GM04503 (cell line): ENCODE measurements at regions not wholly inside any gene's neighbourhood (a gene's known extent, or its start where the extent isn't known, plus 50 kb on each side); places are given as distances from the start of the nearest gene placed in this dataset.

Source experiments
- DNase-seq: peaks from one replicate; pipeline ENCODE4 v3.0.0-alpha.2; 2012; ENCODE audit warnings: low read depth

DNA sequence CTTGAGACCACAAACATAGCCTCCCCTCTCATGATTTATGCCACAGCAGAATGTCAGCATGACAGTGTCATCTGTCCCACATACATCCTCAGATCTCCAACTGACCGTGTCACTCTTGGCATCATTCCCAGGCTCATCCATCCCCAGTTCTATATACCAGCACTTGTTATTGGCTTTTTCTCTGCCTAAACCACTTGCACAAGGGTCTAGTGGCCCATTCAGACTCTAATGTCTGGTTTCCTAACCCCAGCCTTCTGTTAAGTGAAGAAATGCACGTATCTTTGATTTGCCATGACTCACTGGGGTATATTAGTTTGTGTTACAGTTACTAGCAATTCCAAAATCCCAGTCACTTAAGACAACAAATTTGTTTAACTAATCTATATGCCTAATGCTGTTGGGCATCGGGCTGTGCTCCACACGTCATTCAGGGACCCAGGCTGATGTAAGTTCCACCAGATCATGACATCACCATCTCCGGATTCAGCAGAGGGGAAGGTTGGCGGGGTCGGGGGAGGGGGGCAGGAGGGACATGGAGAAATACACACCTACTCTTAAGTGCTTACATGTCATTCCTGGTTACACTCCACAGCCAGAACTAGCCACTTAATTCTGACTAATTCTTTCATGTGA, 517.4 kb downstream of the BUD13 start:
- no peak for DNase-seq

- no peak for DNase-seq
These were observed 522.6 kb downstream of the BUD13 start for GRCh38 chr11:116250155-116250554.

DNA sequence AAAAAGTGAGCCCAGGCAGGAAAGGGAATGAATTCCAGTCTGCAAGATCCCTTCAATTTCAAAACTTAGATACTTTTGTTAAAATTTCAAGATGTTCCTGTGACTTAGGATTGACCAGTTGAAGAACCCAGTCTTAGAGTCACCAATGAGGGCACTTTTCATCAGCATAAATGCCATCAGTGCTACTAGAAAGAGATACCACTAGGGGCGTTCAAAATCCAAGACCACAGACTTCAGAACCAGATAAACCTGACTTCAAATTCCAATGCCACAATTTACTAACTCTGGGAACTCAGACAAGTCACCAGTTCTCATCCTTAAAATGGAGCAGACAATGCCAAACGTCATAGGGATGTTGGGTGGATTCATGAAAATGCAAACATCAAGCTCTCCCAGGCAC, 523.2 kb downstream of the BUD13 start:
- no peak for DNase-seq

GRCh38 chr11:116244889-116245288, 527.9 kb downstream of the BUD13 start:
- DNase-seq, result no peak

- no peak for DNase-seq
These were observed 528.3 kb downstream of the BUD13 start for GRCh38 chr11:116244439-116244838.

GRCh38 chr11:116243991-116244390, 528.8 kb downstream of the BUD13 start:
- no peak for DNase-seq

GRCh38 chr11:116242006-116242405, 530.8 kb downstream of the BUD13 start:
- no peak for DNase-seq

GRCh38 chr11:116240710-116241109, 532.1 kb downstream of the BUD13 start:
- no peak for DNase-seq

- DNase-seq, result no peak
These were observed 533.5 kb downstream of the BUD13 start for GRCh38 chr11:116239247-116239646.

DNA sequence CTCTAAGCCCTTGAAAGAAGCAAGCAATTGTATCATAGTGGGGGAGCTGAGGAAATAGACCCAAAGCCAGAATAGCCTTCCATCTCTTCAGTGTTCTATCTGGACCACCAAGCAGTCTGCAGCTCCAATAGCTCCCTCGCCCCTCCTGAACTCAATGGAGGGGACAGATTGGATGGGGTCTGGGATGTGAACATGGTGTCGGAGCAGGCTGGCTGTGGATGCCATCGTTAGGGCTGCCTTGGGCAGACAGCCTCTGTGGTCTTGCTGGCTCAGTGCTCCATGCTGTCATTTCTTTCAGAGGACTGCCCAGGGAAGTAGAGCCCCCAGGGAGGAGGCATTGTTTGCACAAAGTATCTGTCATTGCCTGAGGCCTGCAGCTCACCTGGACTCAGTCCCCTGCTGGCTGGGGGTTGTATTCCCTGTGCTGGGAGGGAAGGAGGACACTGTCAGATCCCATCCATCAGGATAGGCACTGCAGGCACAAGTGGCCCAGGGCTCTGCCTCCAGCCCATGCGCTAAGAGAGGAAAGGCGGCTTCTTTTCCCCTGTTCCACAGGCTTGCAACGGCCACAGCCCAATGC, 537.7 kb downstream of the BUD13 start:
- no peak for DNase-seq

- no peak for DNase-seq
These were observed 539.2 kb downstream of the BUD13 start for GRCh38 chr11:116233561-116233960.

DNA sequence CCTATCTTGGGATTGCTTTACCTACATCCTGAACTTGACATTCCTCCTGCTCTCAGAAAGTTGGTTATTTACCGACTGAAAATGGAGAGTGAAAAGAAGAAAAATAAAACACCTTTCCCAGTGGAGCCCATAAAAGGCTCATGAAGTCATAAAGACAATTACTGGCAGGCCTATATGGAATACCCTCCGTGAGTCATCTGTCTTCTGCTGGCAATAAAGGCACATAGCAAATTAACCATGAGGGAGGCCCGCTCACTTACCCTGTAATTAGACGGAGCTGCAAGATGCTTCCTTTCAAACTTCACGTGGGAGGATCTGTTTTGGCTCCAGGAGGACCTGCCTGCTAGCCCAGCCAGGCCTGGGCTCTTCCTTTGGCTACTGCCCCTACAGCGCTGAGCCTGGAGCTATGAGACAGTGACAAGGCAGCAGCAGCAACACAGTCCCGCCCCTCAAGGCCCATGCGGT, 540.4 kb downstream of the BUD13 start:
- no peak for DNase-seq

- DNase-seq, result no peak
These were observed 541.2 kb downstream of the BUD13 start for GRCh38 chr11:116231543-116231942.

DNA sequence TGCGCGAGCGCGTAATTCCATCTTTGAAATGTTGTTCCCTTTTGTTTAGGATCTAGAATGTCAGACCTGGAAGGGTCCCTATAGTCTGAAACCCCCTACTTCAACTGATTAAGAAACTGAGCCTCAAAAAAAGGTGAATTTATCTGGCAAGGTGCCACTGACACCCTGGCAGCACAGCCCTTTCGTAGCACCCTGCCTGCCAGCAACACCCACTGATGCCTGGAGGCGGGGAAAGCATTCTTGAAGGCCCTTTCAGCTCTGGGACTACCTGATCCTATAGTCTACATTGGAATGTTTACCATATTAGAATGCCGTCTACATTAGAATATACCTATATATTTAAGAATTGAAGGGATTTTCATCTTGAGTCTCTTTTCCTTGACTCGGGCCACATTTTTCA, 542.3 kb downstream of the BUD13 start:
- DNase-seq, result no peak

- DNase-seq, result no peak
These were observed 543.4 kb downstream of the BUD13 start for GRCh38 chr11:116229236-116229970.

GRCh38 chr11:116226731-116227130, 546.1 kb downstream of the BUD13 start:
- DNase-seq, result no peak

DNA sequence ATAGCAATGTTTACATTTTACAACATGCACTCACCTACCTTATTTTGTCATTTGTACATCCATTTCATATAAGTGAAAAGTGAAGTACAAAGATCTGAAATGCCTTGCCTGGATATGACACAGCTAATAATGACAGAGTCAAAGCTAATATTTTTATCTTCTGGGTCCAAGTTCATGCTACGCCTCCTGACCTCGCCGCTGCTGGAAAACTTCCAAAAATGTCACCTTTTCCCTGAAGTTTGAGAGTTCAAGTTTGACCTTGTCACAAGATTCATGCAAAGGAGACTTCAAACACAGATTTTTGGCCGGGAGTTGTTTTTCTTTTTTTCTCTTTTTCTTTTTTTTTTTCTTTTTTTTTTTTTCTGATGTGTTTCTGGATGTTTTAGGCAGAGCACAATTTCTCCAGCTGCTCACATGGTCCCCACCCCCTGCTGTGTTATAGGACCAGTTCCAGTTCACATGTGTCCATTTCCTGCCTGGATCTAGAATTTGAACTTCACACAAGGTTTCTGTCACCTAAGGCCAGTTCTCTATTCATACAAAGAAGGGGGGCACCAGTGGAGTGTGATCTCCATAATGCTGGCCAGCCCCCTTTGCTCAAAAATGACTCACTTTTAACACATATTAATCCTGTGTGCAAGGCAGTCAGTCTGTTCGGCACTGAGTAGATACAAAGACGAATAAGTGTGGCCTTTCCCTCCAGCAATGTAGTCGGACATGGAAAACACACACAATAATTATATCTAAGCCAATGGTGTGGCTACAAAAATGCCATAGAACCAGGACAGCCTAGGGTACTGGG, 546.8 kb downstream of the BUD13 start:
- no peak for DNase-seq

DNA sequence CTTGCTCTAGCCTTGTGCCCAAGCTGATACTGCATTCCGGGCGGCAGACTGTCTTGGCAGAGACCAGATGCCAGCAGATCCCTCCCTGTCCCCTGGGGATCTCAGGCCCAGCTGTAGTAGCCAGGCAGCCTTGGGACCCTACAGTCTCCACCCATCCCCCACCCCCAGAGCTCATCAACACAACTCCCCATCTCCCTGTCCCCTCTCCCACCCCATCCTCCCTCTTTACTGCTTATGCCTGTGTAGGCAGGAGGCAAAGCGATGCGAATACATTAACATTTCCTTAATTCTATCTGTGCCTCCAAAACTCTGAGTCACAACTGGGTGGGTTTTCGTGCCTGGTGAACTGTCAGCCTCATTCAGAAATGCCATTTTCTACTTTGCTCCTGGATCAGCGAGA, 547.6 kb downstream of the BUD13 start:
- DNase-seq, result no peak

DNA sequence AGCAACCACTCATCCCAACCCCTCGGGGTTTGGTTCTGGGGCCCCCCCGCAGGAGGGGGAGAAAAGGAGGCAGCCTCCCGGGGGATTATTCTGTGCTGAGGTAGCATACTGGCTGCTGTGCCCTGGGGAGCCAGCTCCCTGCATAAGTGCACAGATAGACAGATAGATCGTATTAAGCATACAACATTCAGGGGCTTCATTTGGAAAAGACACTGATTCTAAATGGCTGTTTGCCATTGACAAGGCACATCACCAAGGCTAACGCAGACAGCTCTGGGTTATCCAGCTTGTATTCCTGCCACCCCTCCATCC, 547.9 kb downstream of the BUD13 start:
- no peak for DNase-seq

GRCh38 chr11:116224154-116224888, 548.5 kb downstream of the BUD13 start:
- DNase-seq, result no peak

- no peak for DNase-seq
These were observed 551.4 kb downstream of the BUD13 start for GRCh38 chr11:116221351-116221750.

DNA sequence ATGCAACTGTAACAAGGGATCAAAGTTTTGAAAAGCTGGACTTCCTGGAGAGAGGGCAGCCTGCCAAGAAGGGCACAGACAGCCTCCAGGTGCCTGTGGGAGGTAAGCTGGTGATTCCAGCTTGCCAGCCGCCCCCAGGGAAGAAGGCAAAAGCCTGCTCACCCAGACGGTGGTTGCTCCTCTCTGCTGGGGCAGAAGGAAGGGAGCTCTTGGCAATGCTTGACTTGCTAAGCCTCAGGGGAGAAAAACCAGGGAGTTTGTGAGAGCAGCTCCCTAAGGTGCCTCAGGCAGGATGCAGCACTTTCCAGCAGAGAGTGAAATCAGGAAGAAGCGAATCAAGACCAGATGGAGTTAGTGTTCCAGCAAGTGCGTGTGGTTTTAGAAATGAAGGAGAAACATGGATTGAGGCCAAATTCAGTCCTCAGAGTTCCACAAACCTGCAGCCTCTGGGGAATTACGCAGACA, 553.6 kb downstream of the BUD13 start:
- DNase-seq, result no peak
